Activated CD8-positive, alpha-beta memory T cell treated with anti-CD3 and anti-CD28 coated beads for 36 hours (primary cell): ENCODE measurements at regions not wholly inside any gene's neighbourhood (a gene's known extent, or its start where the extent isn't known, plus 50 kb on each side); places are given as distances from the start of the nearest gene placed in this dataset.
"Not testable (repeated sequence)": the region's sequence is repeated elsewhere in the genome, so short reads cannot be mapped to it uniquely, and the experiment has no call there.

Experiments used
- CTCF ChIA-PET: fragments of 350-600 bp; sonication (Branson Sonifier 250); formaldehyde crosslinking; loops from one replicate; lab custom pipeline; 2021; ENCODE audit warnings: antibody characterized with exemption; lab: Charles Lee
- POLR2A ChIA-PET: fragments of 350-600 bp; sonication (Branson Sonifier 250); formaldehyde crosslinking; loops from one replicate; lab custom pipeline; 2021; ENCODE audit warnings: antibody characterized with exemption; lab: Charles Lee

GRCh38 chr3:20773320-20773984 lies 587.4 kb upstream of the SGO1 start:
- ChIA-PET POLR2A (interaction anchor here (0.6 kb wide), 1 partner anchor 541 kb away, joined by 3 read pairs; no protein-coding TSS in a partner anchor), CTCF (no interaction called here)

DNA sequence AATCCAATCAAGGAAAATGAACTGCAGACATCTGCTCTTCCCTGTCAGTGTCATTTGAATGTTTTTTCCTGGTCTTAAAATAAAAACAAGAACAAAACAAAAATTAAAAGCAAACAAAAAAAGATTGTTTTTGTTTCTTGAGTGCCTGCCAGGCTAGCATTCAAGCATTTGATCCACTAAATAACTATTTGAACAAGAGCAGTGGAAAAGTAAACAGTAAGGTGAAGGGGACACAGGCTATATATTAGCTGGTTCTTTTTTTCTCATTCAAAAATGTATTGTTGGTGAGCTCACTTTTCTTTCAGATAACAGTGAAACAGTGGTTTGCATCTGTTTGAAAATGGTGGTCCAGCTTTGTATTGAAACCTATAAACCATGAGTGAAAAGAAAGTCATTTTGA lies 586.9 kb upstream of the SGO1 start:
- CTCF ChIA-PET = no interaction called here
- POLR2A ChIA-PET = no interaction called here

- ChIA-PET POLR2A (no interaction called here), CTCF (no interaction called here)
Measured at GRCh38 chr3:20769430-20769829, 583.4 kb upstream of the SGO1 start.

GRCh38 chr3:20760981-20761380 lies 575.0 kb upstream of the SGO1 start:
- ChIA-PET CTCF (no interaction called here), POLR2A (no interaction called here)

- ChIA-PET POLR2A (no interaction called here), CTCF (no interaction called here)
Measured at GRCh38 chr3:20752416-20752815, 566.4 kb upstream of the SGO1 start.

- POLR2A ChIA-PET = no interaction called here
- CTCF ChIA-PET = no interaction called here
Measured at GRCh38 chr3:20751296-20751695, 565.3 kb upstream of the SGO1 start.

DNA sequence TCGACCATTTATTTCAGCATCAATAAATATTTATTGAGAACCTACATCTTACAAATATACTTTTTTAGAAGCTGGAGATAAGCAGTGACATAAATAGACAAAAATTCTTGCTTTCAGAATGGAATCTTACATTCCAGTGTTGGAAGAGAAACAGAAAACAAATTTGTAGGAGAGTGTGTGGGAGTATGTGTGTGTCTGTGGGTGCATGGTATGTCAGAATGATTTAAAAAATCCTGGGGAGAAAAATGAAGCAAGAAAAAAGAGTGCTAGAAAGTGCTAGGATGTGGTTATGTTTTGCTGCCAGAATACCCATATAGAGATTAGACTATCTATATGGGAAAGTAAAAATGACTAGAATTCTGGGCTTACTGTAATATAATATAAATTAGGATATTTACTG lies 561.7 kb upstream of the SGO1 start:
- ChIA-PET CTCF (no interaction called here), POLR2A (no interaction called here)

GRCh38 chr3:20743553-20744321 lies 557.7 kb upstream of the SGO1 start:
- CTCF ChIA-PET = no interaction called here
- POLR2A ChIA-PET = no interaction called here

DNA sequence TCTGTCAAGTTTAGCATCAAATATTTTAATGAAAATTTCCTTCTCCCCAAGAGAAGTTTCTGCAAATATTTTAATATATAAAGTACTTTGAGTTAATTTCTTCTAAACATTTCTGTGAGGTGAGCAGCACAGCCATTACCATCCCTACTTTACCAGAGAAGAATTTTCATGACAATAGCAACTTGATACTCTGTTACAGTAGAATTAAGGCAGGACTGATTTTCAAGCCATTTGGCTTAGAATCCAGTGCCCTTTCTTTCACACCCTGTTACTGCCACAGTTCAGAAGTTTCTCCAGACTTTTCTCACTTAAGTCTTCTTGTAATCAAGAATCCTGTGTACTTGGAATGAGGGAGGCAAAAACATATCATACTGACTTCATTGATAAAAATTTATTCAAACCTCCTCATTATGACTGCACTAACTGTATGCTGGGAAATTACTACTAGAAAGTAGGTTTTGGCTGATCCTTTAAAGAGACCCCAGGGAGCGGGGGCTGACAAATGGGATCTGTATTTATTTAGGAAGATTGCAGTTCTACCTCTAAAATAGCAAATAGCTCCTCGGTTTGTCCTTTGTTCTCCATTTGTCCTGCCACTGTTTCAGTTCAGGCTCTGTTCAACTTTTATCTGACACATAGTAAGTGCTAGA lies 557.0 kb upstream of the SGO1 start:
- ChIA-PET POLR2A (no interaction called here), CTCF (no interaction called here)

DNA sequence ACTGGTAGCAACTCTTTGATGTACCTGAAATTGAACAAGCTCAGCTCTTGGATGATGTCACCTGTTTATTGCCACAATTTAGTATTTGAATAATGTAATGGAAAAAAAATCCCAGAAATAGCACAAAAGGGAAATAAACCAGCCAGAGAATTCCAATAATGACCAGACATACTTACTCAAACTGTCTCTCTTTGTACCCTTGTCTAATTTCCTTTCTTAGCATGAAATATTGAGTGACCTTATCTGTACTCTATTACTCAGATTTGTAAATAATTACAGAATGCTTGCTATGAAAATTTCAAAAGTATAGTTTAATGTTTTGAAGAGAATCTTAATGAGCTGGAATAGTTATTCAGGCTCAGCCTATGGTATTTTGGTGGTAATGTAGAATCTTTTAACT lies 555.4 kb upstream of the SGO1 start:
- POLR2A ChIA-PET = no interaction called here
- CTCF ChIA-PET = no interaction called here

DNA sequence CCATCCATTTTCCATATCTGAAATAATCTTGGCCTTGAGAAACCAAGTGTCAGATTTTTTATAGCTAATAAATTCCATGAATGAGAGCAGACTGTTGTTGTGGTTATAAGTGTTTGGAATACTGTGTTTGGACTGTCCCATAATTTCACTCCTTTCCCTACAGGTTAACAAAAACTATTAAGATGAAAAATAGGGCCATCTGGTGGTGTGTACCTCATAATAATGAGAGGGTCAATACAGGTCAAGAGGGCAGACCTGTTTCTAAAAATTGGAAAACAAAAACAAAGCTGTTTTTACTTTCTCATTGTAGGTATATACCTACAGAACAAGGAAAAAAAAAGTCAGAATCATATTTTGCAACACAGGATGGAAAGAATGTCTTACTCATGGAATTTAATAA lies 553.8 kb upstream of the SGO1 start:
- CTCF ChIA-PET = no interaction called here
- POLR2A ChIA-PET = no interaction called here

DNA sequence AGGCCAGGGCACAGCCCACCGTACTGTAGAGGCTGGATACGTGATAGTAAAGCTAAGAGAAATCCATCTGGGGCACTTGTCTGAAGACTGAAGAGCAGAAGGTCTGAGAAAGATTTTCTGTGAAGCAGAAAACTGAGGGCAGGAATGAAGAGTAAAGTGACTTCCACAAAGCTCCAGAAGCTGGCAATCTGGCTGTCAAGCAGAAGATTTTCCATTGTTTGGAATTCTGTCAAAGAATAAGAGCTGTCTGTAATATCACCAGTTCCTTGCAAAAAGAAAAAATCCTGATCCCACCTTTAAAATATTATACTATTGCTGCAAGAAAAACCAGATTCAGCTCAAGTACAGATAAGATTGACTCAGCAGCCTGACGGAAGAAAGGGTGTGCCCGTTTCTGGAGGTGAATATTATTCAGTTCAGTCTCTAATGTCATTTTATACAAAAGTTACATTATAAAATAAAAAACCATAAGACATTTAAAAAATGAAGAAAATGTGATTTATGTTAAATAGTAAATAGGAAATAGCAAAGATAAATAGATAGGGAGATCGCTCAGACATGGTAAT lies 550.4 kb upstream of the SGO1 start:
- ChIA-PET CTCF (no interaction called here), POLR2A (no interaction called here)

- ChIA-PET POLR2A (no interaction called here), CTCF (no interaction called here)
Measured at GRCh38 chr3:20729185-20729584, 543.2 kb upstream of the SGO1 start.

DNA sequence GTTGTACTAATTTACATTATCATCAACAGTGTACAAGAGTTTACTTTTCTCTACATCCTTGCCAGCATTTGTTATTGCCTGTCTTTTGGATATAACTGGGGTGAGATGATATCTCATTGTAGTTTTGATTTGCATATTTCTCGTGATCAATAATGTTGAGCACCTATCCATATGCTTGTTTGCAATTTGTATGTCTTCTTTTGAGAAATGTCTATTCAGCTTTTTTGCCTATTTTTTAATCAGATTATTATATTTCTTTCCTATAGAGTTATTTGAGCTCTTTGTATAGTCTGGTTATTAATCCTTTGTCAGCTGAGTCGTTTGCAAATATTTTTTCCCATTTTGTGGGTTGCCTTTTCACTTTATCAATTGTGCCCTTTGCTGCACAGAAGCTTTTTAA lies 540.8 kb upstream of the SGO1 start:
- ChIA-PET CTCF (no interaction called here), POLR2A (no interaction called here)

DNA sequence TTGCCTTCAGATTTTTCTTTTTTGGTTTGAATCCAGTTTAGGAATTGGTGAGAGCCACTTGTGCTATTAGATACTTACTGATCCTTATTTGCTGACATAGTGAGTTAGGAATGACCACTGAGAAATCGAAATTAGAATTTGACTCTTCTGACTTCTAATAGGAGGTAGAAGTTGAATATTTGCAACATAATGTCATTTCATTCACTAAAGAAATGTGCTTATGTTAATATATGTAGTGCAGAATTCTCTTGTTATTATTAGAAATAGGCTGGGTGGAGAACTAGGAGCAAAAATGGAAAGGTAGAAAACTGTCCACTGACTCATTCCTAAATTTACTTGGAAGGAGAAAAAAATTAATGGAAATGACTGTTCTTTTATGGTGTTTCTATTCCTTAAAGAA lies 538.2 kb upstream of the SGO1 start:
- POLR2A ChIA-PET = no interaction called here
- CTCF ChIA-PET = no interaction called here

- POLR2A ChIA-PET, CTCF ChIA-PET: not testable (repeated sequence)
Measured at GRCh38 chr3:20716425-20716824, 530.4 kb upstream of the SGO1 start.

GRCh38 chr3:20701641-20702040 lies 515.6 kb upstream of the SGO1 start:
- POLR2A ChIA-PET = no interaction called here
- CTCF ChIA-PET = no interaction called here

- POLR2A ChIA-PET = no interaction called here
- CTCF ChIA-PET = no interaction called here
Measured at GRCh38 chr3:20700714-20701113, 514.7 kb upstream of the SGO1 start.

- CTCF ChIA-PET = no interaction called here
- POLR2A ChIA-PET = interaction anchor here (0.6 kb wide), 1 partner anchor 658 kb away, joined by 3 read pairs; no protein-coding TSS in a partner anchor
Measured at GRCh38 chr3:20698896-20699295, 512.9 kb upstream of the SGO1 start.

DNA sequence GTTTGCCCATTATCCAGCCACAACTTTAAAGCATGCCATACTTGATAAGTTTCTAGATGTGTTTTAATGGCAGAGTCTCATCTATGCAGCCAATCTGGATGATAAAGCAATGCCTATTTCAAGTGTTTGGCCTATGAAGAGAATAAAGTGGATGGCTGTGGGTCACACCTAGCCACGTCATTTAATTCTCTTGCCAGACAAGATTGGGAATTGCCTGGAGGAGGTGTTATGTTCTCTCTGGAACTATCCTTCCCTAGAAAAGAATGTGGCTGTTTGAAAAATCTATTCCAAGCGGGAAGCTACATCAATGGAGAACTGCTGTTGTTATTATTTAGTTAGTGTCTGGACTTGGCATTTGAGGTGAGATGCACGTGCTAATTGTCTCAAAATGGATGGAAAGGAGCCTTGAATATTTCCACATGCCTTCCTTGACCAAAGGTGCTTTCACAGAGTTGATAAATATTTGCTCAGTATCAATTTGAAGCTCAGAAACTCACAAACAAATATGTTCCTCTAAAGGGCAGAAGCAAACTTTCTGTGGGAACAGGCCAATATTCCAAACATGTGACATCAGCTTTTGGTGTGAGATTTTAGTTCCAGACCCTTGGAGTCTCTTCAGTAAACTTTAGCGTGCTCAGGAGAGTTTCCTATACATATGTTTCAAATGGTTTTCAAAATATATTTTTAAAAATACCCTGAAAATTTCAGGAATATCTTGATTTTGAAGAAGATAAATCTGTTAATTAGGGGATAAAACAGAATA lies 510.6 kb upstream of the SGO1 start:
- ChIA-PET CTCF (no interaction called here), POLR2A (no interaction called here)
